ENCODE measurements at regions not wholly inside any gene's neighbourhood (a gene's known extent, or its start where the extent isn't known, plus 50 kb on each side); places are given as distances from the start of the nearest gene placed in this dataset.

DNA sequence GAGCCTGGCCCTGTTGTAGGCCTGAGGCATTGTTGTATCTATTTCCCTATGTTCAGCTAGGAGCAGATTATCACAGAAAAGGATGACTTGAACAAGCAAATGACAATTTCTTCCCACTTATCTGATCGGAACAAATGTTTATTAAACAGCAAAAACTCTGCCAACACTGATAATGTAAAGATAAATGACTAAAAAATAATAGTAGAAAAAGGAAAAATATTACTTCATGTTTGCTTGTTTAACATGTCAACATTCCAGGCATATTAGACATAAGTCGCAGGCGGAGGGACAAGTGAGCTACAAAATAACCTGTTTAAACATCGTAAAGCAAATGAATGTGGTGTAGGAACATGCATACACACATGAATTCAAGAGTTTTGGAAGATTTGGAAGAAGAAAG is 257.9 kb downstream of the TMX3 start:
- Histone ChIP-seq H3K27me3 (ENCODE audit: insufficient read depth, low read length, poor library complexity, severe bottlenecking) (no peaks in the 10 kb centered on the region), H3K4me1 (ENCODE audit: insufficient read depth, low read length) (no peaks in the 10 kb centered on the region), H3K9me3 (ENCODE audit: low read length) (no peaks in the 10 kb centered on the region), H3K27ac (ENCODE audit: low read depth, low read length) (no peak overlapping the region), H3K4me3 (ENCODE audit: low read length) (no peak overlapping the region), H3K36me3 (ENCODE audit: insufficient read depth, low read length) (no peaks in the 10 kb centered on the region)
- no peaks in the 10 kb centered on the region for H3K4me1 Mint-ChIP-seq
- CTCF ChIA-PET, result no interaction called here
- POLR2A ChIA-PET, result no interaction called here
- peaks cover 0 to 10% (median 0%) of the 10 kb centered on the region in 5 donors for H3K9me3 Mint-ChIP-seq
- DNase-seq, result no peak
- H3K4me3 Mint-ChIP-seq, result no peak overlapping the region
- no peaks in the 10 kb centered on the region for H3K27me3 Mint-ChIP-seq
- H3K36me3 Mint-ChIP-seq, result no peaks in the 10 kb centered on the region
- H3K27ac Mint-ChIP-seq, result no peak overlapping the region

DNA sequence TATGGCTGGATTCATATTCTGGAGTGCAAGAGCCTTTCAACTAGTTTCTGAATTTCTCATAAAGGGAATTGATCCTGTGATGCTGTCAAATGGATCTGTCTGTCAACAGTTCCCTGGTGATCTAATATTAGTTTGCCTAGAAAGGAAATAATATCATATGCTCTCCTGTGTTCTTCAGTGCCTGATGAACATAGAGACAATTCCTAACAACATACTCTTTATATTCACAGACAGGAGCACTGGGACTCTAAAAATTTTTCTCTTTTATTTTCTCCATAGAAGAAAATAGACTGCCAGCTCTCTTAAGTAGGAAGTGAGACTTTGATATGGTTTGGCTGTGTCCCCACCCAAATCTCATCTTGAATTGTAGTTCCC is 259.7 kb downstream of the TMX3 start:
- H3K9me3 Mint-ChIP-seq, result peaks cover 0 to 10% (median 0%) of the 10 kb centered on the region in 5 donors

GRCh38 chr18:68454511-68455228 is 260.2 kb downstream of the TMX3 start:
- H3K36me3 Mint-ChIP-seq, result no peaks in the 10 kb centered on the region
- no peaks in the 10 kb centered on the region for H3K27me3 Mint-ChIP-seq
- POLR2A ChIA-PET, result no interaction called here
- no peak overlapping the region for H3K27ac Mint-ChIP-seq
- peaks cover 0 to 10% (median 0%) of the 10 kb centered on the region in 5 donors for H3K9me3 Mint-ChIP-seq
- H3K4me1 ChIP-seq (ENCODE audit: insufficient read depth, low read length), result no peaks in the 10 kb centered on the region
- H3K27ac ChIP-seq (ENCODE audit: low read depth, low read length), result no peak overlapping the region
- H3K9me3 ChIP-seq (ENCODE audit: low read length), result no peaks in the 10 kb centered on the region
- DNase-seq, result no peak
- no peaks in the 10 kb centered on the region for H3K36me3 ChIP-seq (ENCODE audit: insufficient read depth, low read length)
- CTCF ChIA-PET, result no interaction called here
- H3K4me1 Mint-ChIP-seq, result no peaks in the 10 kb centered on the region
- H3K27me3 ChIP-seq (ENCODE audit: insufficient read depth, low read length, poor library complexity, severe bottlenecking), result no peaks in the 10 kb centered on the region
- no peak overlapping the region for H3K4me3 ChIP-seq (ENCODE audit: low read length)
- H3K4me3 Mint-ChIP-seq, result no peak overlapping the region

More for the DNA sequence above, 259.7 kb downstream of the TMX3 start:
- Histone ChIP-seq H3K4me1 (ENCODE audit: insufficient read depth, low read length) (no peaks in the 10 kb centered on the region), H3K9me3 (ENCODE audit: low read length) (no peaks in the 10 kb centered on the region), H3K36me3 (ENCODE audit: insufficient read depth, low read length) (no peaks in the 10 kb centered on the region), H3K4me3 (ENCODE audit: low read length) (no peak overlapping the region), H3K27ac (ENCODE audit: low read depth, low read length) (no peak overlapping the region), H3K27me3 (ENCODE audit: insufficient read depth, low read length, poor library complexity, severe bottlenecking) (no peaks in the 10 kb centered on the region)
- DNase-seq, result no peak
- ChIA-PET POLR2A (no interaction called here), CTCF (no interaction called here)
- Mint-ChIP-seq H3K27me3 (no peaks in the 10 kb centered on the region), H3K4me1 (no peaks in the 10 kb centered on the region), H3K27ac (no peak overlapping the region), H3K4me3 (no peak overlapping the region), H3K36me3 (no peaks in the 10 kb centered on the region)

DNA sequence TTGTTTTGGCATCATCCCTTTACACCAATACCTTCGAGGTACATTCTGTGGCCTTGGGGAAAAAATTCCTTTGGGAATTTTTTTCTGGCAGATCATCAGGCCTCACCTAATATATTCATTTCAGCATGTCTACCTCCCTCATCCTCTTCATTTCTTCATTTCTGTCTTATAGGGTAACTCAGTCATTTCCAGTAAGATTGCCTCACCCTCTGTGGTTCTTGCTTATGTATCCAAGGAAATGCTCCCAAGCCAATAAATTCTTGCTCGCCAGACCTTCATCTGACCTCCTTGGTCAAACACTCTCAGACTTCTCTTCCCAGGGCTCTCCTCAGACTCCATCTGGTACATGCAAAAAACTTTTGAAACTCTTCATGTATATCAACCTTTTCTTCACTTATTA is 265.6 kb downstream of the TMX3 start:
- no peaks in the 10 kb centered on the region for H3K4me1 Mint-ChIP-seq
- CTCF ChIA-PET, result no interaction called here
- H3K27ac Mint-ChIP-seq, result no peak overlapping the region

DNA sequence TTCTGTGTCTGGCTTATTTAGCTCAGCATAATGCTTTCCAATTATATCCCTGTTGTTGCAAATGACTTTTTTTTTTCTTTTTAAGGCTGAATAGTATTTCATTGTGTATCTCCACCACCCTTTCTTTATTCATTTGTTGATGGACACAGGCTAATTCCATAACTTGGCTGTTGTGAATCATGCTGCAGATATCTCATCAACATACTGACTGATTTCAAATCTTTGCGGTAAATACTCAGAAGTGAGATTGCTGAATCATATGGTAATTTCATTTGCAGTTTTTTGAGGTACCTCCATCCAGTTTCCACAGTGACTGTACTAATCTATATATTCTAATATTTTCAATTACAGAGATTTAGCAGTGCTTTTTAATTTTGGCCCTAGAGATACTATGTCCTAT is 266.2 kb downstream of the TMX3 start:
- Histone ChIP-seq H3K27me3 (ENCODE audit: insufficient read depth, low read length, poor library complexity, severe bottlenecking) (no peaks in the 10 kb centered on the region), H3K36me3 (ENCODE audit: insufficient read depth, low read length) (no peaks in the 10 kb centered on the region), H3K4me1 (ENCODE audit: insufficient read depth, low read length) (no peaks in the 10 kb centered on the region), H3K4me3 (ENCODE audit: low read length) (no peak overlapping the region), H3K9me3 (ENCODE audit: low read length) (no peaks in the 10 kb centered on the region), H3K27ac (ENCODE audit: low read depth, low read length) (no peak overlapping the region)
- Mint-ChIP-seq H3K4me3 (no peak overlapping the region), H3K4me1 (no peaks in the 10 kb centered on the region), H3K27ac (no peak overlapping the region), H3K36me3 (no peaks in the 10 kb centered on the region), H3K9me3 (no peaks in the 10 kb centered on the region), H3K27me3 (no peaks in the 10 kb centered on the region)
- no peak for DNase-seq
- ChIA-PET POLR2A (no interaction called here), CTCF (no interaction called here)

More for the DNA sequence above, 265.6 kb downstream of the TMX3 start:
- H3K9me3 ChIP-seq (ENCODE audit: low read length), result no peaks in the 10 kb centered on the region
- H3K4me1 ChIP-seq (ENCODE audit: insufficient read depth, low read length), result no peaks in the 10 kb centered on the region
- no peaks in the 10 kb centered on the region for H3K36me3 ChIP-seq (ENCODE audit: insufficient read depth, low read length)
- H3K27me3 ChIP-seq (ENCODE audit: insufficient read depth, low read length, poor library complexity, severe bottlenecking), result no peaks in the 10 kb centered on the region
- H3K4me3 Mint-ChIP-seq, result no peak overlapping the region
- H3K9me3 Mint-ChIP-seq, result peaks cover 0 to 4% (median 0%) of the 10 kb centered on the region in 5 donors
- no peak for DNase-seq
- H3K27ac ChIP-seq (ENCODE audit: low read depth, low read length), result no peak overlapping the region
- no peaks in the 10 kb centered on the region for H3K27me3 Mint-ChIP-seq
- POLR2A ChIA-PET, result no interaction called here
- no peaks in the 10 kb centered on the region for H3K36me3 Mint-ChIP-seq
- H3K4me3 ChIP-seq (ENCODE audit: low read length), result no peak overlapping the region

DNA sequence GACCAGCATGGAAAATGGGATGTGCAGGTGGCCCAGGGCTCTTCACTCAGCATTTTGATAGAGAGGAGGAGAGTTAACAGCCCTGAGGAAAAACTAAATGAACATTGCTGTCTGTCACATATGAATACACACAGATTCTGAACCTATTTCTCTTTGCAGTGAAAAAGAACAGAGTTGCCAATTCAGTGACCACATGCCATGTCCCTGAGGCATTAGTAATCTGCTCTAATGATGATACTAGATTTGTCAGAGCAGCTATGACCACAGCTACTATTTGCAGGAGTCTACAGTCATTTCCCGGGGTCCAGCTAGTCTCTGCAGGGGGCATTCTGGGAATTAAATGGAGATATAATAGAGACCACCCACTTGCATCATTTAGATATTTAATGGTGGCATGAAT is 267.6 kb downstream of the TMX3 start:
- H3K4me1 Mint-ChIP-seq, result no peaks in the 10 kb centered on the region
- H3K4me3 Mint-ChIP-seq, result no peak overlapping the region
- H3K4me3 ChIP-seq (ENCODE audit: low read length), result no peak overlapping the region
- H3K9me3 ChIP-seq (ENCODE audit: low read length), result no peaks in the 10 kb centered on the region
- no peak overlapping the region for H3K27ac ChIP-seq (ENCODE audit: low read depth, low read length)
- no peaks in the 10 kb centered on the region for H3K36me3 ChIP-seq (ENCODE audit: insufficient read depth, low read length)
- POLR2A ChIA-PET, result no interaction called here
- CTCF ChIA-PET, result no interaction called here
- no peaks in the 10 kb centered on the region for H3K27me3 ChIP-seq (ENCODE audit: insufficient read depth, low read length, poor library complexity, severe bottlenecking)
- H3K27ac Mint-ChIP-seq, result no peak overlapping the region
- no peaks in the 10 kb centered on the region for H3K9me3 Mint-ChIP-seq
- H3K36me3 Mint-ChIP-seq, result no peaks in the 10 kb centered on the region
- no peaks in the 10 kb centered on the region for H3K27me3 Mint-ChIP-seq
- no peaks in the 10 kb centered on the region for H3K4me1 ChIP-seq (ENCODE audit: insufficient read depth, low read length)
- no peak for DNase-seq

- Mint-ChIP-seq H3K4me3 (no peak overlapping the region), H3K27ac (no peak overlapping the region), H3K9me3 (peaks cover 0 to 4% (median 0%) of the 10 kb centered on the region in 5 donors), H3K36me3 (no peaks in the 10 kb centered on the region), H3K4me1 (no peaks in the 10 kb centered on the region), H3K27me3 (no peaks in the 10 kb centered on the region)
- POLR2A ChIA-PET, result no interaction called here
- no peak overlapping the region for H3K27ac ChIP-seq (ENCODE audit: low read depth, low read length)
- no peaks in the 10 kb centered on the region for H3K4me1 ChIP-seq (ENCODE audit: insufficient read depth, low read length)
- no peaks in the 10 kb centered on the region for H3K27me3 ChIP-seq (ENCODE audit: insufficient read depth, low read length, poor library complexity, severe bottlenecking)
- no peak overlapping the region for H3K4me3 ChIP-seq (ENCODE audit: low read length)
- CTCF ChIA-PET, result no interaction called here
- no peaks in the 10 kb centered on the region for H3K36me3 ChIP-seq (ENCODE audit: insufficient read depth, low read length)
- DNase-seq, result no peak
- no peaks in the 10 kb centered on the region for H3K9me3 ChIP-seq (ENCODE audit: low read length)
Observed at GRCh38 chr18:68445668-68446426, 269.1 kb downstream of the TMX3 start.

- no peaks in the 10 kb centered on the region for H3K27me3 Mint-ChIP-seq
- H3K9me3 Mint-ChIP-seq, result peaks cover 0 to 4% (median 2%) of the 10 kb centered on the region in 5 donors
- DNase-seq, result no peak
- H3K27ac Mint-ChIP-seq, result no peak overlapping the region
- Histone ChIP-seq H3K27me3 (ENCODE audit: insufficient read depth, low read length, poor library complexity, severe bottlenecking) (no peaks in the 10 kb centered on the region), H3K4me1 (ENCODE audit: insufficient read depth, low read length) (no peaks in the 10 kb centered on the region), H3K36me3 (ENCODE audit: insufficient read depth, low read length) (no peaks in the 10 kb centered on the region), H3K4me3 (ENCODE audit: low read length) (no peak overlapping the region), H3K9me3 (ENCODE audit: low read length) (no peaks in the 10 kb centered on the region), H3K27ac (ENCODE audit: low read depth, low read length) (no peak overlapping the region)
- H3K4me1 Mint-ChIP-seq, result no peaks in the 10 kb centered on the region
- ChIA-PET POLR2A (no interaction called here), CTCF (no interaction called here)
- no peak overlapping the region for H3K4me3 Mint-ChIP-seq
- no peaks in the 10 kb centered on the region for H3K36me3 Mint-ChIP-seq
Observed at GRCh38 chr18:68445136-68445535, 269.8 kb downstream of the TMX3 start.

All from CD8-positive, alpha-beta memory T cell (primary cell).